ENCODE measurements at regions not wholly inside any gene's neighbourhood (a gene's known extent, or its start where the extent isn't known, plus 50 kb on each side); places are given as distances from the start of the nearest gene placed in this dataset.
"Not testable (repeated sequence)": the region's sequence is repeated elsewhere in the genome, so short reads cannot be mapped to it uniquely, and the experiment has no call there.

- Mint-ChIP-seq H3K9me3 (no peaks in the 10 kb centered on the region), H3K4me3 (no peak overlapping the region), H3K36me3 (ENCODE audit: low read depth) (no peaks in the 10 kb centered on the region), H3K27ac (no peak overlapping the region), H3K27me3 (no peaks in the 10 kb centered on the region), H3K4me1 (no peaks in the 10 kb centered on the region)
- peak; percentile 3 for DNase-seq
- no peak for ATAC-seq
Measured at GRCh38 chr4:42768125-42768748, 111.3 kb upstream of the ATP8A1 start.

DNA sequence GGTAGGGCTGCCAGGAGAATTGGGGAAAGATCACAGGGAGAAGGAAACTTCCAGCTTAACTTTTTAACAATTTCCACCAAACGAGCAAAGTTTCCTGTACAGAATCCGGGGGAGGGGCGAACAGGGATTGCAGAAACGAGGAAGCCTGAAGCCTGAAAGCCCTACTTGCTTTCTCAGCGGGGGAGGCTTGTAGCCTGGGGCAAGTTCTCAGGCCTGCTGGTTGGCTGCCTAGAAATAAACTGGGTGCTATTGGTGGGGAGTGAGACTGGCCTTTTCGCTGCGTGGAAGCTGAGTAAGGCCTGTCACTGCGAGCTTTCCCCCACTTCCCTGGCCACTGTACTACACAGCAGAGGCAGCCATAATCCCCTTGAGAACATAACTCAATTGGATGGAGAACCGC is 110.8 kb upstream of the ATP8A1 start:
- H3K9me3 Mint-ChIP-seq: no peaks in the 10 kb centered on the region
- no peak overlapping the region for H3K4me3 Mint-ChIP-seq
- no peak for ATAC-seq
- H3K27ac Mint-ChIP-seq: no peak overlapping the region
- no peaks in the 10 kb centered on the region for H3K36me3 Mint-ChIP-seq (ENCODE audit: low read depth)
- no peak for DNase-seq
- no peaks in the 10 kb centered on the region for H3K27me3 Mint-ChIP-seq
- H3K4me1 Mint-ChIP-seq: no peaks in the 10 kb centered on the region

GRCh38 chr4:42761804-42762203 is 104.9 kb upstream of the ATP8A1 start:
- ATAC-seq (no peak), DNase-seq (no peak)
- H3K9me3 Mint-ChIP-seq: no peaks in the 10 kb centered on the region
- no peaks in the 10 kb centered on the region for H3K36me3 Mint-ChIP-seq (ENCODE audit: low read depth)
- peaks cover 7% of the 10 kb centered on the region for H3K27me3 Mint-ChIP-seq
- H3K27ac Mint-ChIP-seq: no peak overlapping the region
- no peak overlapping the region for H3K4me3 Mint-ChIP-seq
- H3K4me1 Mint-ChIP-seq: no peaks in the 10 kb centered on the region

DNA sequence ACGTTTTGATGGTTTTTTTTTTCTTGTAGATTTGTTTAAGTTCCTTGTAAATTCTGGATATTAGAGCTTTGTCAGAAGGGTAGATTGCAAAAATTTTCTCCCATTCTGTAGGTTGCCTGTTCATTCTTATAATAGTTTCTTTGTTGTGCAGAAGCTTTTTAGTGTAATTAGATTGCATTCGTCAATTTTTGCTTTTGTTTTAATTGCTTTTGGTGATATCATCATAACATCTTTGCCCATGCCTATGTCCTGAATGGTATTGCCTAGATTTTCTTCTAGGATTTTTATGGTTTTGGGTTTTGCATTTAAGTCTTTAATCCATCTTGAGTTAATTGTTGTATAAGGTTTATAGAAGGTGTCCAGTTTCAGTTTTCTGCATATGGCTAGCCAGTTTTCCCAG is 98.1 kb upstream of the ATP8A1 start:
- not testable (repeated sequence) for H3K36me3 Mint-ChIP-seq (ENCODE audit: low read depth); H3K27ac Mint-ChIP-seq; H3K9me3 Mint-ChIP-seq; H3K4me3 Mint-ChIP-seq; ATAC-seq; DNase-seq; H3K27me3 Mint-ChIP-seq; H3K4me1 Mint-ChIP-seq

- Mint-ChIP-seq H3K27me3 (no peaks in the 10 kb centered on the region), H3K9me3 (no peaks in the 10 kb centered on the region), H3K4me1 (peaks cover 8% of the 10 kb centered on the region), H3K27ac (no peak overlapping the region), H3K36me3 (ENCODE audit: low read depth) (no peaks in the 10 kb centered on the region), H3K4me3 (no peak overlapping the region)
- ATAC-seq (no peak), DNase-seq (no peak)
Measured at GRCh38 chr4:42751587-42751986, 94.7 kb upstream of the ATP8A1 start.

DNA sequence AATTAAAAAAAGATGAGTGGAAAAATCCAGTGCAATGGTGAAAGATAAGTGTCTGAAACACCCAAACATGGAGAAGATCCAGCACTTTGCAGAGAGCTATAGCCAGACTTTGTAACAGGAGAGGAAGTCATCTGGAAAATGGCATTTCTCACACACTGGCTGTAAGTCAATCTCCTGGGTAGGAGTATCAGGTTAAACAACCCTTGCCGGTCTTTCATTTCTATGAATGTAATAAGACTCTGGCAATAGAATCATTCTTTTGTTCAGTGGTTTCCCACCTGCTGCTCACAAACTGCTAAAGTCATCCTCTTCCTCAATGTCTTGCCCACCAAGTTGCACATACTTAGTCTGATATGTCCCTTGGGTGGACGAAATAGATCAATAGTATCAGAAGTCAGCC is 94.0 kb upstream of the ATP8A1 start:
- ATAC-seq: no peak
- DNase-seq: no peak
- Mint-ChIP-seq H3K27ac (no peak overlapping the region), H3K27me3 (no peaks in the 10 kb centered on the region), H3K4me1 (peaks cover 8% of the 10 kb centered on the region), H3K9me3 (peaks cover under 1% of the 10 kb centered on the region), H3K36me3 (ENCODE audit: low read depth) (no peaks in the 10 kb centered on the region), H3K4me3 (no peak overlapping the region)

- no peaks in the 10 kb centered on the region for H3K36me3 Mint-ChIP-seq (ENCODE audit: low read depth)
- peaks cover 5% of the 10 kb centered on the region for H3K9me3 Mint-ChIP-seq
- ATAC-seq (peak; percentile 40), DNase-seq (peak; percentile 8)
- H3K27ac Mint-ChIP-seq: no peak overlapping the region
- H3K27me3 Mint-ChIP-seq: no peaks in the 10 kb centered on the region
- H3K4me3 Mint-ChIP-seq: no peak overlapping the region
- peaks cover 8% of the 10 kb centered on the region for H3K4me1 Mint-ChIP-seq
Measured at GRCh38 chr4:42750091-42750490, 93.2 kb upstream of the ATP8A1 start.

- peaks cover 5% of the 10 kb centered on the region for H3K9me3 Mint-ChIP-seq
- no peak overlapping the region for H3K27ac Mint-ChIP-seq
- H3K36me3 Mint-ChIP-seq (ENCODE audit: low read depth): no peaks in the 10 kb centered on the region
- H3K27me3 Mint-ChIP-seq: no peaks in the 10 kb centered on the region
- no peak for ATAC-seq
- H3K4me3 Mint-ChIP-seq: no peak overlapping the region
- DNase-seq: no peak
- H3K4me1 Mint-ChIP-seq: peaks cover 8% of the 10 kb centered on the region
Measured at GRCh38 chr4:42747971-42748370, 91.1 kb upstream of the ATP8A1 start.

- Mint-ChIP-seq H3K4me1 (peaks cover 6% of the 10 kb centered on the region), H3K9me3 (peaks cover 17% of the 10 kb centered on the region), H3K36me3 (ENCODE audit: low read depth) (no peaks in the 10 kb centered on the region), H3K4me3 (no peak overlapping the region), H3K27me3 (peaks cover 3% of the 10 kb centered on the region), H3K27ac (no peak overlapping the region)
- ATAC-seq: no peak
- DNase-seq: no peak
Measured at GRCh38 chr4:42736527-42737195, 79.8 kb upstream of the ATP8A1 start.

DNA sequence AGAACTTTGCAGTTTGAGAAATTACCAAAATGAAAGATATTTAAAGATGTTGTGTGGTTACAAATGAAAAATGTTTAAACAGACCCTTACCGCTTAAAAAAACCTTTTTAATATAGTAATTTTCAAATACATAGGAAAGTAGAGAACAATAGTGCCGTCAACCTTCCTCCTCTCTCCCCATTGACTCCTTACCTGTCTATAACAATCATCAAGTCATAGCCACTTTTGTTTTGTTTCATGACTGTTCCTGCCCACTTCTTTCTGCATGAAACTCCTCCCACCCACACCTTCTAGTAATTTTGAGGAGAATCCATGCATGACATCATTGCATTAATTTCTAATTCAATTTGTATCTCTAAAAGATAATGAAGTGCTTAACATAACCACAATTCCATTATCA is 76.5 kb upstream of the ATP8A1 start:
- no peak overlapping the region for H3K4me3 Mint-ChIP-seq
- no peak for DNase-seq
- H3K27ac Mint-ChIP-seq: no peak overlapping the region
- peaks cover 3% of the 10 kb centered on the region for H3K27me3 Mint-ChIP-seq
- peaks cover 6% of the 10 kb centered on the region for H3K4me1 Mint-ChIP-seq
- peaks cover 20% of the 10 kb centered on the region for H3K9me3 Mint-ChIP-seq
- ATAC-seq: no peak
- no peaks in the 10 kb centered on the region for H3K36me3 Mint-ChIP-seq (ENCODE audit: low read depth)

GRCh38 chr4:42732776-42733175 is 75.9 kb upstream of the ATP8A1 start:
- Mint-ChIP-seq H3K36me3 (ENCODE audit: low read depth) (no peaks in the 10 kb centered on the region), H3K4me1 (peaks cover 6% of the 10 kb centered on the region), H3K4me3 (no peak overlapping the region), H3K9me3 (peaks cover 19% of the 10 kb centered on the region), H3K27me3 (peaks cover 3% of the 10 kb centered on the region), H3K27ac (no peak overlapping the region)
- ATAC-seq (no peak), DNase-seq (no peak)

DNA sequence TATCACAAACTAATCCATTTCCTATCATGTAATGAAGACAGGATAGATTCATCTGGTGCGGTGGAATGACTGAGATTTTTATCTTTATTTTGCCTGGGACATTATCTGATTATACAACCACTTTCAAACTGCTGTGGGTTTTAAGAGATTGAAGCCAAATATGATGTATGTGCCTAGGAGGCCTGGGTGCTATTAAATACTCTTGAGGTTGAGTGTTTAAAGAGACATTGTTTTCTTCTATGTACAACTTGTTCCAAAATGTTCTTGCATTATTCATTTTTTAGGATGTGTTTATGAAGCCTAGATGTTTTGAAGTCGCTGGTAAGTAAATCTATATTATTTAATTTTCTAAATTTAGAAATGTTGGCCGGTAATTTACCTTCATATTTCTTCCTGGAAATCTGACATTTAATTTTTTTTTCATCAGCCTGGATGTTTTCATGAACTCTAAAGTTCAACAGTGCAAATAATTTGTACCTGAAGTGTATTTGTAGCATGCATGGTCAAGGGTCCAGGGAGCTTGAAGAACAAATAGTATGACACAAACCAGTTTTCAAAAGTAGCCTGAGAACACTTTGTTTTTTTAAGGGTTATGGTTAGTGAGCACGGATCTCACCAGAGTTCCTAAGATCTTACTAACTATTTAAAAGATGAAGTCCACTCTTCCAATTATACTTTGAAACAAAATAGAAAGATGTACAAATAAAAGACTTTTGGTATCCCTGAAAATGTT is 72.8 kb upstream of the ATP8A1 start:
- H3K4me1 Mint-ChIP-seq: peaks cover 6% of the 10 kb centered on the region
- no peak overlapping the region for H3K4me3 Mint-ChIP-seq
- H3K36me3 Mint-ChIP-seq (ENCODE audit: low read depth): no peaks in the 10 kb centered on the region
- ATAC-seq (no peak), DNase-seq (no peak)
- H3K27me3 Mint-ChIP-seq: peaks cover 3% of the 10 kb centered on the region
- no peak overlapping the region for H3K27ac Mint-ChIP-seq
- peaks cover 14% of the 10 kb centered on the region for H3K9me3 Mint-ChIP-seq

DNA sequence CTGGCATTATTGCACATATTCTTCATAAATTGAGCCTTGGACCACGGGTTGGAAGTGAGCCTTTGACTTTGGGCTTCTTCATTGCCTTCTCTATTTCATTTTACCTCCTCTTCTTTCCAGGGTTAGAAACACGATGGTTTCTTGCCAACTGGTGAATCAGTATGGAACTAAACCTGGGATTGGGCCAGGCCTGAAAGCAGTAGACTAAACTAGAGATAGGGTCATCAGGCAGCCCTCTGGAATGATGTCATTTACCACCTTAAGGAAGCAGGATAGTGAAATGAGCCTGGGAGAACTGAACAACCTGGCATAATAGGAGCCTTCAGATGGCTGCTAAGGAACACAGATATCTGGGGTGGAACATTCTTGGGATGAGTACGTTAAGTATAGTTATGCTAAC is 67.5 kb upstream of the ATP8A1 start:
- DNase-seq (no peak), ATAC-seq (no peak)
- Mint-ChIP-seq H3K27ac (no peak overlapping the region), H3K9me3 (peaks cover 9% of the 10 kb centered on the region), H3K36me3 (ENCODE audit: low read depth) (no peaks in the 10 kb centered on the region), H3K4me3 (no peak overlapping the region), H3K4me1 (no peaks in the 10 kb centered on the region), H3K27me3 (no peaks in the 10 kb centered on the region)

GRCh38 chr4:42720533-42720932 is 63.6 kb upstream of the ATP8A1 start:
- Mint-ChIP-seq H3K27me3 (no peaks in the 10 kb centered on the region), H3K36me3 (ENCODE audit: low read depth) (no peaks in the 10 kb centered on the region), H3K9me3 (peaks cover 5% of the 10 kb centered on the region), H3K4me1 (peaks cover 4% of the 10 kb centered on the region), H3K4me3 (no peak overlapping the region), H3K27ac (no peak overlapping the region)
- DNase-seq (no peak), ATAC-seq (no peak)

DNA sequence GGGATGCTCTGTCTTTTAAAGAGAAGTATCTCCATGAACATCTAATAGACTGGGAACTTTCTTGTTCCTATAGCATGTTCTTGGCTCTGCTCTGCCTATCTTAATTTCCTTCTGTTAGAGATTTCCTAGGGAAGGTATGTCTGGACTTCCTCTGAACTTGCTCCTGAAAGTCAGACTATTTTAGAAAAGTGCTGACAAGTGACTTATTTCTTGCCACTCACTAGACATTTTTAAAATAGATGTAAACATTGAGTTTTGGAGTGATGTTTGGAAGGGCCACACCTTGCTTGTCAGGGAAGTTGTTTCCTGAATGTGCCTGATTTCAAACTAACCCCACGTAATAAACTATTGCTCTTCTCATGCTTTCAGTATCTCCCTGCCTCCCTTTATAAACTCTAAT is 62.4 kb upstream of the ATP8A1 start:
- DNase-seq (no peak), ATAC-seq (no peak)
- no peak overlapping the region for H3K4me3 Mint-ChIP-seq
- peaks cover 4% of the 10 kb centered on the region for H3K4me1 Mint-ChIP-seq
- peaks cover 5% of the 10 kb centered on the region for H3K9me3 Mint-ChIP-seq
- no peaks in the 10 kb centered on the region for H3K36me3 Mint-ChIP-seq (ENCODE audit: low read depth)
- H3K27me3 Mint-ChIP-seq: no peaks in the 10 kb centered on the region
- no peak overlapping the region for H3K27ac Mint-ChIP-seq

All from activated naive CD8-positive, alpha-beta T cell treated with anti-CD3 and anti-CD28 coated beads, Interleukin-2, amount 50 U/mL, for 24 hours (primary cell).